Panc1 (cell line): ENCODE measurements at regions not wholly inside any gene's neighbourhood (a gene's known extent, or its start where the extent isn't known, plus 50 kb on each side); places are given as distances from the start of the nearest gene placed in this dataset.

ENCODE experiments used
- ATAC-seq: fragments of 200-7000 bp; cut with Tn5 transposase; 2 replicates; pipeline ENCODE4 v1.9.1; 2020; ENCODE audit warnings: mild to moderate bottlenecking, moderate library complexity
- BruUV-seq: library from RNA; stranded (reverse); fragments of 400-500 nt; replicated peaks from 2 replicates; lab custom pipeline; 2021; lab: Mats Ljungman, UMichigan
- CTCF ChIA-PET: fragments of 300-600 bp; sonication (Branson Sonifier 250); formaldehyde crosslinking; loops from one replicate; lab custom pipeline; 2022; ENCODE audit warnings: antibody characterized with exemption; lab: Charles Lee
- POLR2A ChIA-PET: fragments of 300-600 bp; sonication (Branson Sonifier 250); formaldehyde crosslinking; loops from one replicate; lab custom pipeline; 2022; ENCODE audit warnings: antibody characterized with exemption; lab: Charles Lee
- DNase-seq: peaks from one replicate; pipeline ENCODE4 v3.0.0-alpha.2; 2010; ENCODE audit warnings: low read depth, low spot score
- H3K27ac ChIP-seq: 2 replicates; pipeline ENCODE4 v1.5.1; 2011; ENCODE audit warnings: mild to moderate bottlenecking, low read length, inconsistent platforms
- H3K27me3 ChIP-seq: fragments of 200-500 bp; sonication (Bioruptor generic); 2 replicates; pipeline ENCODE4 v1.6.0; 2014; ENCODE audit warnings: low read length, inconsistent platforms; ENCODE audit not compliant: control insufficient read depth, insufficient read depth
- H3K36me3 ChIP-seq: fragments of 200-500 bp; sonication (Bioruptor generic); 2 replicates; pipeline ENCODE4 v1.5.1; 2014; ENCODE audit warnings: inconsistent platforms, mild to moderate bottlenecking, low read length, moderate library complexity; ENCODE audit not compliant: control insufficient read depth, insufficient read depth
- H3K4me1 ChIP-seq: 2 replicates; pipeline ENCODE4 v1.5.1; 2011; ENCODE audit warnings: inconsistent platforms, mild to moderate bottlenecking, low read length, moderate library complexity; ENCODE audit not compliant: control insufficient read depth, insufficient read depth
- H3K4me3 ChIP-seq, 2 experiments: 2 replicates each; pipeline ENCODE4 v1.5.1; 2011 to 2012; ENCODE audit warnings: low read depth in 2 of 2, low read length in 2 of 2, mild to moderate bottlenecking in 2 of 2, inconsistent platforms in 1 of 2, moderate library complexity in 1 of 2
- H3K9me3 ChIP-seq: fragments of 200-500 bp; sonication (Bioruptor generic); 2 replicates; pipeline ENCODE4 v1.5.1; 2014; ENCODE audit warnings: low read depth, mild to moderate bottlenecking, inconsistent platforms, low read length, moderate library complexity; ENCODE audit not compliant: control insufficient read depth, insufficient read depth
- POLR2AphosphoS5 ChIP-seq: IDR thresholded peaks from 2 replicates; pipeline ENCODE4 v1.6.1; 2012; ENCODE audit warnings: mild to moderate bottlenecking, low read depth, low read length, moderate library complexity
- SIN3A ChIP-seq: IDR thresholded peaks from 2 replicates; pipeline ENCODE4 v1.6.1; 2012; ENCODE audit warnings: low read depth, mild to moderate bottlenecking, low read length, moderate library complexity, borderline replicate concordance; ENCODE audit not compliant: insufficient read depth
- TCF7L2 ChIP-seq: IDR thresholded peaks from 2 replicates; pipeline ENCODE4 v1.6.1; 2011; ENCODE audit warnings: mild to moderate bottlenecking, low read depth, low read length, inconsistent platforms
- in situ Hi-C: cut with HindIII; loops from 2 replicates; pipeline ENCODE4 v1.10.0; 2016; ENCODE audit warnings: low sequenced_read_pairs, low pct_unique_long_range_greater_than_20kb
- intact Hi-C: fragments of 100-400 bp; cut with micrococcal nuclease; formaldehyde crosslinking; loops from one replicate; pipeline ENCODE4 v1.10.0; 2022; ENCODE audit not compliant: unreplicated experiment
- TF ChIP-seq, protein P1 (sequence below), 2 experiments: IDR thresholded peaks; 2 replicates each; pipeline ENCODE4 v1.6.1; 2011 to 2012; ENCODE audit warnings: low read depth in 2 of 2, control low read depth in 1 of 2, low read length in 1 of 2, mild to moderate bottlenecking in 1 of 2, moderate library complexity in 1 of 2; ENCODE audit not compliant: insufficient read depth in 1 of 2
- TF ChIP-seq, protein P2 (sequence below): fragments of 450-650 bp; IDR thresholded peaks from 2 replicates; pipeline ENCODE4 v1.5.1; 2017; ENCODE audit warnings: mild to moderate bottlenecking

DNA sequence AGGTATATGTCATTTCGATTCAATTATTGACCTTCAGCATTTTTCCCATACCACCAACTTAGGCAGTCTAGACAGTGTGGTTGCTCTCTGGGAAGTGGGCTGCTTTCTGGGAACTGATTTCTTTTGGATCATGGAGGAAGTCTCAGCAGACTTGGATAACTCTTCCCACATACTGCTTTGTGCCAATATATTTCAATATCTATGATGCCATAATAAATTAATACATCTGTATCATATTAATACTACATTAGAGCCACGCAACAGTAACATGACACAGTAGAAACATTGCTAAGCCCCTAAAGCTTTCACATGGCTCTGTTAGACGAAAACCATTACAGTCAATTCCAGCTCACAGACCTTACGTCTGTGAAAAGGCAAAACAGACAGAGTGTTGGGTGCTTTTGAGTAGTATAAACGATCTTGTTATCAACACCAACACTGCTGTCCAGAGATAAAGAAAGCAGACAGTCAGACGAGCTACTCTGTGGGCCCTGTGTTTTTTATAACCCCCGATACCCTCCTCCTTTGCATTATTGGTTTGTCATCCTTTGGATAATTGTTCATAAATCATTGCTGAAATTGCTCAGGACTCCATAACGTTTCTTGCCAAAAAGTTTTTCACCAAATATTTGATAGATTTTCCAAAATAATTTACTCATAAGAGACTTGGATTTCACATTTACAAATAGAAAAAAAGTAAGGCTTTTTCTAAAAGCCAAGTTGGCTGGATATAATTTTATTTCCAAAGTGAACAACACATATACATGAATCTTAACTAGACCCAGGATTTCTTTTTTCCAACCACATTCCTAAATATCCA, 439.7 kb downstream of the ADAMTS20 start:
- Histone ChIP-seq H3K9me3 (no peaks in the 10 kb centered on the region), H3K4me3 (no peak overlapping the region), H3K27ac (no peak overlapping the region), H3K4me1 (no peaks in the 10 kb centered on the region), H3K27me3 (no peaks in the 10 kb centered on the region), H3K36me3 (no peaks in the 10 kb centered on the region)
- intact Hi-C loops (no loop called here), in situ Hi-C loops (no loop called here)
- DNase-seq, result no peak
- ChIA-PET POLR2A (no interaction called here), CTCF (no interaction called here)
- TF ChIP-seq, protein P1, sequence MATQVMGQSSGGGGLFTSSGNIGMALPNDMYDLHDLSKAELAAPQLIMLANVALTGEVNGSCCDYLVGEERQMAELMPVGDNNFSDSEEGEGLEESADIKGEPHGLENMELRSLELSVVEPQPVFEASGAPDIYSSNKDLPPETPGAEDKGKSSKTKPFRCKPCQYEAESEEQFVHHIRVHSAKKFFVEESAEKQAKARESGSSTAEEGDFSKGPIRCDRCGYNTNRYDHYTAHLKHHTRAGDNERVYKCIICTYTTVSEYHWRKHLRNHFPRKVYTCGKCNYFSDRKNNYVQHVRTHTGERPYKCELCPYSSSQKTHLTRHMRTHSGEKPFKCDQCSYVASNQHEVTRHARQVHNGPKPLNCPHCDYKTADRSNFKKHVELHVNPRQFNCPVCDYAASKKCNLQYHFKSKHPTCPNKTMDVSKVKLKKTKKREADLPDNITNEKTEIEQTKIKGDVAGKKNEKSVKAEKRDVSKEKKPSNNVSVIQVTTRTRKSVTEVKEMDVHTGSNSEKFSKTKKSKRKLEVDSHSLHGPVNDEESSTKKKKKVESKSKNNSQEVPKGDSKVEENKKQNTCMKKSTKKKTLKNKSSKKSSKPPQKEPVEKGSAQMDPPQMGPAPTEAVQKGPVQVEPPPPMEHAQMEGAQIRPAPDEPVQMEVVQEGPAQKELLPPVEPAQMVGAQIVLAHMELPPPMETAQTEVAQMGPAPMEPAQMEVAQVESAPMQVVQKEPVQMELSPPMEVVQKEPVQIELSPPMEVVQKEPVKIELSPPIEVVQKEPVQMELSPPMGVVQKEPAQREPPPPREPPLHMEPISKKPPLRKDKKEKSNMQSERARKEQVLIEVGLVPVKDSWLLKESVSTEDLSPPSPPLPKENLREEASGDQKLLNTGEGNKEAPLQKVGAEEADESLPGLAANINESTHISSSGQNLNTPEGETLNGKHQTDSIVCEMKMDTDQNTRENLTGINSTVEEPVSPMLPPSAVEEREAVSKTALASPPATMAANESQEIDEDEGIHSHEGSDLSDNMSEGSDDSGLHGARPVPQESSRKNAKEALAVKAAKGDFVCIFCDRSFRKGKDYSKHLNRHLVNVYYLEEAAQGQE (IDR thresholded peaks at IDR 0.05; ENCODE audit: insufficient read depth in 1 of 2, low read depth in 2 of 2, low read length in 1 of 2), result no peak
- TF ChIP-seq SIN3A (no peak), TCF7L2 (no peak), POLR2AphosphoS5 (no peak)
- TF ChIP-seq, protein P2, sequence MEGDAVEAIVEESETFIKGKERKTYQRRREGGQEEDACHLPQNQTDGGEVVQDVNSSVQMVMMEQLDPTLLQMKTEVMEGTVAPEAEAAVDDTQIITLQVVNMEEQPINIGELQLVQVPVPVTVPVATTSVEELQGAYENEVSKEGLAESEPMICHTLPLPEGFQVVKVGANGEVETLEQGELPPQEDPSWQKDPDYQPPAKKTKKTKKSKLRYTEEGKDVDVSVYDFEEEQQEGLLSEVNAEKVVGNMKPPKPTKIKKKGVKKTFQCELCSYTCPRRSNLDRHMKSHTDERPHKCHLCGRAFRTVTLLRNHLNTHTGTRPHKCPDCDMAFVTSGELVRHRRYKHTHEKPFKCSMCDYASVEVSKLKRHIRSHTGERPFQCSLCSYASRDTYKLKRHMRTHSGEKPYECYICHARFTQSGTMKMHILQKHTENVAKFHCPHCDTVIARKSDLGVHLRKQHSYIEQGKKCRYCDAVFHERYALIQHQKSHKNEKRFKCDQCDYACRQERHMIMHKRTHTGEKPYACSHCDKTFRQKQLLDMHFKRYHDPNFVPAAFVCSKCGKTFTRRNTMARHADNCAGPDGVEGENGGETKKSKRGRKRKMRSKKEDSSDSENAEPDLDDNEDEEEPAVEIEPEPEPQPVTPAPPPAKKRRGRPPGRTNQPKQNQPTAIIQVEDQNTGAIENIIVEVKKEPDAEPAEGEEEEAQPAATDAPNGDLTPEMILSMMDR, result no peak
- no peak for ATAC-seq
- BruUV-seq, result no TSS peak

DNA sequence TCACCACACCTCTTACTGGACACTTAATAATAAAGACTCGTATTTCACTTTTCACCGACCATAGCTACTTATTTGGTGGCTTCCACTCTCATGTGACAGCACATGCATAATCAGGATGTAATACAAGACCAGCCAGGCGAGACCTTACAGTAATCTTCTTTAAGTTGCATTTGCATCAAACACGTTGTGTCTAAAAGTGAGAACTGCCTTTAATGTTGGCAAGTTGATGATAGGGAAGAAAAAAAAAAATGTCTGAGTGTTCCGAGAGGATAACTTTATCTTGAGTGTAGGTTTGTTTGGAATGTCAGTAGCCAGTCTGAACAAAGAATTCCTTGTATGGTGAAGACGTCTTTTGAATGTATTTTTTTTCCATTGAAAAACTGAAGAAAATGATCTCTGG, 440.4 kb downstream of the ADAMTS20 start:
- intact Hi-C loops, result no loop called here
- Histone ChIP-seq H3K4me3 (no peak overlapping the region), H3K27ac (no peak overlapping the region), H3K9me3 (no peaks in the 10 kb centered on the region), H3K4me1 (no peaks in the 10 kb centered on the region), H3K36me3 (no peaks in the 10 kb centered on the region), H3K27me3 (no peaks in the 10 kb centered on the region)
- CTCF ChIA-PET, result no interaction called here
- no peak for DNase-seq
- in situ Hi-C loops, result no loop called here
- BruUV-seq, result no TSS peak
- no peak for ATAC-seq
- POLR2A ChIA-PET, result interaction anchor here (0.7 kb wide), 1 partner anchor 394 kb away, joined by 4 read pairs; no protein-coding TSS in a partner anchor
- TF ChIP-seq, protein P2, result no peak
- TF ChIP-seq TCF7L2 (no peak), POLR2AphosphoS5 (no peak), SIN3A (no peak)
- TF ChIP-seq, protein P1 (IDR thresholded peaks at IDR 0.05; ENCODE audit: insufficient read depth in 1 of 2, low read depth in 2 of 2, low read length in 1 of 2), result no peak
